ENCODE measurements at regions not wholly inside any gene's neighbourhood (a gene's known extent, or its start where the extent isn't known, plus 50 kb on each side); places are given as distances from the start of the nearest gene placed in this dataset.

DNA sequence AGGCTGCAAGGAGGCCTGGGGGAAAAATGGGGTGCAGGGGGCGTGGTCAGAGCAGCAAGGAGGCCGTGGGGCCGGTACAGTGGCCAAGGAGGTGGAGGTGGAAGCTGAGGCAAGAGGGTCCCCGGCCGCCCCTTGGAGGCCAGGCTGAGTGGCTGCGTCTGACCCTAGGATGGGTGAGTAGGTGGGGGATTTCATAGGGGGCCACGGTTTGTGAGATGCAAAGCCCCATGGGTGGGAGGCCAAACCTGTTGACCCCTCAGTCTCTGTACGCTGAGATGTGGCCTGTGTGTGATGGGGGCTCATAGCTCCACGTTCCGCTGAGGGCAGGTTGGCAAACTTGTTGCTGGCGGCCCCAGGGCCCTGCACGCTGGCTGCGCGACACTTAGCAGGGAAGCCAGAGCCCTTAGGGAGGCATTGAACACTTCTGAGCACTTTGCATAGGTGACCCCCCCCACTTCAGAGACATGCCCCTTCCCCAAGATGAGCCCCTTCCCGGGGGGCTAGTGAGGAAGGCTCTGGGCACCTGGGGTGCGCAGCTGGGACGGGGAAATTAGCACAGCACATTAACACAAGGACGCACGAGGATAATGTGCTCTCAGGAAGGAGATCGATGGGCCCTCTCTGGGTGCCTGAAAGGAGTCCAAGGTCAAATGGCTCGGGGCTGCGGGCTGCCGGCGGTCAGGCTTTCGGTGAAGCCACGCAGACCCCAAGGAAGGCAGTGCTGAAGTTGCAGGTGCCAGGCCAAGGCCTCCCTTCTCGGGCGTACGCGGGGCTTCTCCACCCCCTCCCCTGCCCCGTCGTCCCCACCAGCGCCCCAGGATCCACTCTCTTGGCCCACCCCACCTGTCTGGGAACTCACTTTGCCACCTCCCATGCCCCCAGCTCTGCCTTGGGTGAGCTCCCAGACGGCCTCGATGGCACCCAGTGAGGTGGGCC, 107.4 kb downstream of the HMX1 start:
- no peak overlapping the region for H3K4me3 Mint-ChIP-seq (ENCODE audit: unreplicated experiment)
- no peak overlapping the region for H3K27ac Mint-ChIP-seq (ENCODE audit: unreplicated experiment)
- TF ChIP-seq, protein P1, sequence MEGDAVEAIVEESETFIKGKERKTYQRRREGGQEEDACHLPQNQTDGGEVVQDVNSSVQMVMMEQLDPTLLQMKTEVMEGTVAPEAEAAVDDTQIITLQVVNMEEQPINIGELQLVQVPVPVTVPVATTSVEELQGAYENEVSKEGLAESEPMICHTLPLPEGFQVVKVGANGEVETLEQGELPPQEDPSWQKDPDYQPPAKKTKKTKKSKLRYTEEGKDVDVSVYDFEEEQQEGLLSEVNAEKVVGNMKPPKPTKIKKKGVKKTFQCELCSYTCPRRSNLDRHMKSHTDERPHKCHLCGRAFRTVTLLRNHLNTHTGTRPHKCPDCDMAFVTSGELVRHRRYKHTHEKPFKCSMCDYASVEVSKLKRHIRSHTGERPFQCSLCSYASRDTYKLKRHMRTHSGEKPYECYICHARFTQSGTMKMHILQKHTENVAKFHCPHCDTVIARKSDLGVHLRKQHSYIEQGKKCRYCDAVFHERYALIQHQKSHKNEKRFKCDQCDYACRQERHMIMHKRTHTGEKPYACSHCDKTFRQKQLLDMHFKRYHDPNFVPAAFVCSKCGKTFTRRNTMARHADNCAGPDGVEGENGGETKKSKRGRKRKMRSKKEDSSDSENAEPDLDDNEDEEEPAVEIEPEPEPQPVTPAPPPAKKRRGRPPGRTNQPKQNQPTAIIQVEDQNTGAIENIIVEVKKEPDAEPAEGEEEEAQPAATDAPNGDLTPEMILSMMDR (IDR thresholded peaks at IDR 0.05; ENCODE audit: unreplicated experiment), result no peak
- DNase-seq (ENCODE audit: low spot score), result no peak
- H3K4me1 Mint-ChIP-seq (ENCODE audit: unreplicated experiment), result no peaks in the 10 kb centered on the region
- no peaks in the 10 kb centered on the region for H3K36me3 Mint-ChIP-seq (ENCODE audit: low read depth, unreplicated experiment)
- peaks cover 3% of the 10 kb centered on the region for H3K27me3 Mint-ChIP-seq (ENCODE audit: unreplicated experiment)
- H3K9me3 Mint-ChIP-seq (ENCODE audit: unreplicated experiment), result no peaks in the 10 kb centered on the region

GRCh38 chr4:8762951-8763735, 108.5 kb downstream of the HMX1 start:
- no peaks in the 10 kb centered on the region for H3K4me1 Mint-ChIP-seq (ENCODE audit: unreplicated experiment)
- DNase-seq (ENCODE audit: low spot score), result no peak
- H3K27me3 Mint-ChIP-seq (ENCODE audit: unreplicated experiment), result no peaks in the 10 kb centered on the region
- H3K4me3 Mint-ChIP-seq (ENCODE audit: unreplicated experiment), result no peak overlapping the region
- no peak overlapping the region for H3K27ac Mint-ChIP-seq (ENCODE audit: unreplicated experiment)
- H3K9me3 Mint-ChIP-seq (ENCODE audit: unreplicated experiment), result no peaks in the 10 kb centered on the region
- no peaks in the 10 kb centered on the region for H3K36me3 Mint-ChIP-seq (ENCODE audit: low read depth, unreplicated experiment)
- TF ChIP-seq, protein P1 (IDR thresholded peaks at IDR 0.05; ENCODE audit: unreplicated experiment), result no peak

GRCh38 chr4:8762356-8762755, 109.3 kb downstream of the HMX1 start:
- Mint-ChIP-seq H3K27ac (ENCODE audit: unreplicated experiment) (no peak overlapping the region), H3K36me3 (ENCODE audit: low read depth, unreplicated experiment) (no peaks in the 10 kb centered on the region), H3K4me3 (ENCODE audit: unreplicated experiment) (no peak overlapping the region), H3K9me3 (ENCODE audit: unreplicated experiment) (no peaks in the 10 kb centered on the region), H3K27me3 (ENCODE audit: unreplicated experiment) (no peaks in the 10 kb centered on the region), H3K4me1 (ENCODE audit: unreplicated experiment) (no peaks in the 10 kb centered on the region)
- TF ChIP-seq, protein P1 (IDR thresholded peaks at IDR 0.05; ENCODE audit: unreplicated experiment), result no peak
- no peak for DNase-seq (ENCODE audit: low spot score)

DNA sequence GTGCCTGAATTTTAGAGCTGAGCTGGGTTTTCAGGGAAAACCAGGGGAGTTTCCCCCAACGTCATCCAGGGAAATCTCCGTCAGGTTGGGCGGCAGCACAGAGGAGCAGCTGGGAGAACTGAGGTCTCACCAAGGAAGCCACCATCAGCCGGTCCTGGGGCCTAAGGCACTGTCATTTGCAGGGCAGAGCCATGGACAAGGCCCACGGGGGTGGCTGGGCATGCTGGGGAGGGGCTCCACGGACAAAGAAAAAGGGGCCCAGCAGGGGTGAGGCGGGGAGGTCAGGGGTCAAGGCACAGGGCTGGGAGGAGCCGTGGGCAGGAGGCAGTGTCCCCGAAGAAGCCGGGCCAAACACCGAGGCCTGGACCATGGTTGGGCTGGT, 109.8 kb downstream of the HMX1 start:
- Mint-ChIP-seq H3K27ac (ENCODE audit: unreplicated experiment) (no peak overlapping the region), H3K4me1 (ENCODE audit: unreplicated experiment) (no peaks in the 10 kb centered on the region), H3K36me3 (ENCODE audit: low read depth, unreplicated experiment) (no peaks in the 10 kb centered on the region), H3K27me3 (ENCODE audit: unreplicated experiment) (no peaks in the 10 kb centered on the region), H3K9me3 (ENCODE audit: unreplicated experiment) (no peaks in the 10 kb centered on the region), H3K4me3 (ENCODE audit: unreplicated experiment) (no peak overlapping the region)
- TF ChIP-seq, protein P1 (IDR thresholded peaks at IDR 0.05; ENCODE audit: unreplicated experiment), result no peak
- no peak for DNase-seq (ENCODE audit: low spot score)

Measured in endothelial cell (in vitro differentiated cells).